GM10266 (cell line): ENCODE measurements at regions not wholly inside any gene's neighbourhood (a gene's known extent, or its start where the extent isn't known, plus 50 kb on each side); places are given as distances from the start of the nearest gene placed in this dataset.

Source experiments
- DNase-seq: peaks from one replicate; pipeline ENCODE4 v3.0.0; 2012; ENCODE audit errors: extremely low spot score
- TF ChIP-seq, protein P1 (sequence below): IDR thresholded peaks from 2 replicates; pipeline ENCODE4 v1.5.1; 2012; ENCODE audit warnings: mild to moderate bottlenecking, low read depth; ENCODE audit not compliant: control insufficient read depth, insufficient read depth; ENCODE audit errors: missing control alignments

DNA sequence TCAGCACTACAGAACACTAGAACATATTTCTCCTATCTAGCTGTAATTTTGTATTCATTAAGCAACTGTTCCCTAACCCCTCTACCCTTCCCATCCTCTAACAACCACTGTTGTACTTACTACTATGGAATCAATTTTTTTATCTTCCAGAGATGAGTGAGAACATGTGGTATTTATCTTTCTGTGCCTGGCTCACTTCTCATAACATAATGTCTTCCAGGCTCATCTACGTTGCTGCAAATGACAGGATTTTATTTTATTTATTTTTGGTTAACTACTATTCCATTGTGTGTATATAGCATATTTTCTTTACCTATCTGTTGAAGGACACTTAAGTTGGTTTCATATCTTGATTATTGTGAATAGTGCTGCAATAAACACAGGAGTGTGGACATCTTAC is 200.9 kb upstream of the CHRM2 start:
- DNase-seq: no peak
- TF ChIP-seq, protein P1, sequence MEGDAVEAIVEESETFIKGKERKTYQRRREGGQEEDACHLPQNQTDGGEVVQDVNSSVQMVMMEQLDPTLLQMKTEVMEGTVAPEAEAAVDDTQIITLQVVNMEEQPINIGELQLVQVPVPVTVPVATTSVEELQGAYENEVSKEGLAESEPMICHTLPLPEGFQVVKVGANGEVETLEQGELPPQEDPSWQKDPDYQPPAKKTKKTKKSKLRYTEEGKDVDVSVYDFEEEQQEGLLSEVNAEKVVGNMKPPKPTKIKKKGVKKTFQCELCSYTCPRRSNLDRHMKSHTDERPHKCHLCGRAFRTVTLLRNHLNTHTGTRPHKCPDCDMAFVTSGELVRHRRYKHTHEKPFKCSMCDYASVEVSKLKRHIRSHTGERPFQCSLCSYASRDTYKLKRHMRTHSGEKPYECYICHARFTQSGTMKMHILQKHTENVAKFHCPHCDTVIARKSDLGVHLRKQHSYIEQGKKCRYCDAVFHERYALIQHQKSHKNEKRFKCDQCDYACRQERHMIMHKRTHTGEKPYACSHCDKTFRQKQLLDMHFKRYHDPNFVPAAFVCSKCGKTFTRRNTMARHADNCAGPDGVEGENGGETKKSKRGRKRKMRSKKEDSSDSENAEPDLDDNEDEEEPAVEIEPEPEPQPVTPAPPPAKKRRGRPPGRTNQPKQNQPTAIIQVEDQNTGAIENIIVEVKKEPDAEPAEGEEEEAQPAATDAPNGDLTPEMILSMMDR: no peak

- DNase-seq: no peak
- TF ChIP-seq, protein P1: no peak
Observed at GRCh38 chr7:136665878-136666509, 202.5 kb upstream of the CHRM2 start.

DNA sequence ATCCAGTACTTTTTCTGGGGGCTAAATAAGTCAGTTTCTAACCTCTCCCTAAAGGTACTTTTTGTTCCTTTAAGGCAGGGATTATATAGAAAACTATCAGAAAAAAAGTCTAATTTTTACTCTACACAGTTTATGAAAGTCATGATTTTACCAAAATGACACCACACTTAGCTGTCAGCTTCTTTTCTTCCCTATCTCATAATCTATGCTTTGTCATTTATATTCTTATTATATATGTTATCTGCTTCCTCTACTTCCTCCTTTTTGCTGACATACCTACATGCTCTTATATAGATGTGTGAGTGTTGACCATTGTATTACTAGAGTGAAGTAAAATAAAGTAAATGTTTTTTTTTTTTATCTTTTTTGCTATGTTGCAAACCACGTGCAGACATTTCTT is 203.9 kb upstream of the CHRM2 start:
- no peak for DNase-seq
- TF ChIP-seq, protein P1: no peak

GRCh38 chr7:136657482-136657921 is 210.9 kb upstream of the CHRM2 start:
- TF ChIP-seq, protein P1: no peak
- DNase-seq: no peak

DNA sequence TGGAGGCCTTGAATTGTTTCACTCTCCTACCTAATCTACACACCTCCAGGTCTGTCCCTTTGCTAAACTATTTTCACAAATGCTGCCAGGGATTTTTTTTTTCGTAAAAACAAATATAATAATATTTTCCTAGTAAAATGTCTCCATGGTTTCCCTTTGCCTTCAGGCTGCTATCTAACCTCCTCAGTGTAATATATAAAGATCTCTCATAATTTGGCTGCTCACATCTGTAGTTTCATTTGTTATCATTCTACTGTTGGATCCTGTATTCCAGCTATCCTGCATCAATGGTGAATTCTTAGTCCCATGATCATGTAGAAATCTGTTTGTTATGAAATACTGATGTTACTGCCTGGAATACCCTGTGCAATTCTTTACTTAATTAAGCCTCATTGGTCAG is 211.9 kb upstream of the CHRM2 start:
- TF ChIP-seq, protein P1: no peak
- DNase-seq: no peak

DNA sequence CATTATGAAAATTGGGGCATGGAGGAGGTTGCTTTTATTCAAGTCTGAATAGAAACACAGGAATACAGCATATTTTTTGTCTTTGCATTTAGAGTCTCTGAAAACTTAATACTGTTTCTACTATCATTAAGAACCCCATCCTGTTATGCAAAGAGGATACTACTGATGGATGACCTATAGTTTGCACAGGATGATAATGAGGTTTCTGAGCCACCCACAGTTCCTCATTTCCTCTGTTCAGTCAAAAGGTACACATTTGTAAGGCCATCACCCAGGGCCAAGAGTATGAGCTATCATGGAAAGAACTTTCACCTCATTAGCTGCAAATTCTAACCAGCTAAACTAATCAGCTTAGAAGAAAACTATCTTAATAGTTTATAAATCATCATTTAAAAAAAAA is 213.0 kb upstream of the CHRM2 start:
- no peak for DNase-seq
- TF ChIP-seq, protein P1: no peak

DNA sequence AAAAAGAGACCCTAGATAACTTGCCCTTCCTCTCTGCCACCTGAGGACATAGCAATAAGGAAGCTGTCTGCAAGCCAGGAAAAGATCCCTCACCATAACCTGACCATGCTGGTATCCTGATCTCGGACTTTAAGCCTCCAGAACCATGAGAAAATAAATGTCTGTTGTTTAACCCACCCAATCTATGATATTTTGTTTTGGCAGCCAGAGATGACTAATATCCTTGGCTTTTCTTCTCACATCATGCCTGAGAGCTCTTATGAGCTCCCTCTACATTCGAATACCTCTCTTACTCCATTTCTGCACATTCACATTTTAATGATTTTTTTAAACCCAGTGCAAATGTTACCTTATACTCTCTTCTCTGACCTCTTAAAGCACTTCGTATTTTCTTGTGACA is 214.0 kb upstream of the CHRM2 start:
- TF ChIP-seq, protein P1: no peak
- no peak for DNase-seq
